Effector memory CD4-positive, alpha-beta T cell (primary cell): ENCODE measurements at regions not wholly inside any gene's neighbourhood (a gene's known extent, or its start where the extent isn't known, plus 50 kb on each side); places are given as distances from the start of the nearest gene placed in this dataset.

ENCODE experiments used
- DNase-seq, 3 donors: peaks; one replicate each; pipeline ENCODE4 v3.0.0-alpha.2; 2020
- H3K27ac ChIP-seq: 2 replicates; pipeline ENCODE4 v1.7.0; 2013; ENCODE audit warnings: mild to moderate bottlenecking, low read length, moderate library complexity; ENCODE audit not compliant: insufficient read depth, poor library complexity, severe bottlenecking
- H3K27me3 ChIP-seq: replicated peaks from 2 replicates; pipeline ENCODE4 v1.7.0; 2013; ENCODE audit warnings: mild to moderate bottlenecking, low read length; ENCODE audit not compliant: insufficient read depth, control insufficient read depth, poor library complexity, severe bottlenecking
- H3K36me3 ChIP-seq: 2 replicates; pipeline ENCODE4 v1.7.0; 2013; ENCODE audit warnings: mild to moderate bottlenecking, low read length, moderate library complexity; ENCODE audit not compliant: control insufficient read depth, insufficient read depth
- H3K4me1 ChIP-seq: 2 replicates; pipeline ENCODE4 v1.7.0; 2013; ENCODE audit warnings: low read length, mild to moderate bottlenecking; ENCODE audit not compliant: control insufficient read depth, insufficient read depth, poor library complexity, severe bottlenecking
- H3K4me3 ChIP-seq: 2 replicates; pipeline ENCODE4 v1.7.0; 2013; ENCODE audit warnings: low read length, low read depth, mild to moderate bottlenecking; ENCODE audit not compliant: insufficient read depth, poor library complexity, severe bottlenecking
- H3K9me3 ChIP-seq: 2 replicates; pipeline ENCODE4 v1.7.0; 2013; ENCODE audit warnings: mild to moderate bottlenecking, low read length, moderate library complexity; ENCODE audit not compliant: control insufficient read depth

DNA sequence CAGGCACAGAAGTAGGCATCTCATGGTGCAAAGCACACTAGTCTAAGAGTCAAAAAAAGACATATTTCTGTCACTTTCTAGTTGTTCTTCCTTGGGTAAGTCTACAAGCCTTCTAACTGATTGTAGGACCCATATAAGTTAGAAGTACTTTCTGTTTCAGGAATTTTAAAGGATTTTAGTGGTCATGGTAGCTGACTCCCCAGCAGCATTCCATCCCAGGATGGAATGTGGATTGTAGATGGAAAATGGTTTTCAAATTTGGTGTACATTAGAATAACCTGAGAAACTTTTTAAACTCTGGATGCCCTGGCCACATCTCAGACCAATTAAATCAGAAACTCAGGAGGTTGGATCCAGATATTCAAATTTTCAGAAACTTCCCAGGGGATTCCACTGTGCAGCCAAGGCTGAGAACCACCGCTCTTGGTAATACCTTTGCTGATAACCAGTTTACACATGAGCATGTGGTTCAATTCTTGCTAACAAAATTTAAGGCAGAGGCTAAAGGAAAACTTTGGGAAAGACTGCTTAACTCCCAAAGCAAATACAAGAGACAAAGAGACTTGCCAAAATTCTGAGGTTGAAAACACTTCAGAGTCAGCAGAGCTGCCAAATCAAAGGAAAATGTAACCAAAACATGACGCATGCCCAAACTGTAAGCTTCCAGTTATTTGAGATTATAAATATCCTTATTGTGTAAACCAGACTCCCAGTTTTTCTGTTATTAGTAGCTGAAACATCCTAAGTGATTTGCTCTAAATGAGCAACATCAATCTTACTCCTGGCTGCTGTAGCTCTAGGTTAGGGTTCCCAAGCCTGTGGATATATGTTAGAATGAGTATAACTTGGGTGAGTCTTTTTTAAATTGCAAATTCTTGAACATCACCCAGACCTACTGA is 145.4 kb upstream of the MTAP start:
- DNase-seq, result no peak
- H3K9me3 ChIP-seq, result no peaks in the 10 kb centered on the region
- H3K4me1 ChIP-seq, result no peaks in the 10 kb centered on the region
- no peak overlapping the region for H3K4me3 ChIP-seq
- H3K27me3 ChIP-seq, result no peaks in the 10 kb centered on the region
- no peaks in the 10 kb centered on the region for H3K36me3 ChIP-seq
- H3K27ac ChIP-seq, result no peak overlapping the region

DNA sequence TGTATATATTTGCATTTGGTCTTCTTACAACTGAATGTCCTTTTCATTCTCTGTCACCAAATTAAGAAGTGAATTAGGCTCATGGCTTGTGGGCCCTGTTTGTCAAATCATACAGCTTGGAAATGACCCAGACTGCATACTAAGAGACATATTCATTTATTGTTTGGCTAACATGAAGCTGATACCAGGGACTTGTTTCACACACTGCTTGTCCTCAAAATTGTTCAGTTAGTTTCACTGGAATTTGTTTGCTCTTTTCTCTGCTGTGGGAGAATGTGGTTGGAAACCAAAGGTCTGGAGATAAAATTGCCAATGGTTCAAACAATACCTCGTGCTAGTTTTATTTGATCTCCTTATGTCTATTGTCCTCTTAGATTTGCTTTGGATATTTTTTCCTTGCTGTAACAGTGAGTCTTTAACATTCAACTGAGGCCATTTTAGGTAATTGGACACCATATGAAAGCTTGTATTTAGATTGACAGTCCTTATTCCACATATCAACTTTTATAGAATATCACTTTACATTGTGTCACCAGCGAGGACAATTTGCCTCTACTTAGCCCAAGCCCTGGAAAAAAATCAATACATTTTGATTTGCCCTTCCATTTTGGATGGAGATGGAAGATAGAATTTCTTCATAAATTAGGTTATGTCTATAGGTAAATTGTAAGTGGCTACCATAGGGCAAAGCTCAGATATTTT is 144.3 kb upstream of the MTAP start:
- H3K36me3 ChIP-seq, result no peaks in the 10 kb centered on the region
- H3K27me3 ChIP-seq, result no peaks in the 10 kb centered on the region
- no peak overlapping the region for H3K27ac ChIP-seq
- no peaks in the 10 kb centered on the region for H3K4me1 ChIP-seq
- H3K4me3 ChIP-seq, result no peak overlapping the region
- no peaks in the 10 kb centered on the region for H3K9me3 ChIP-seq
- no peak for DNase-seq

DNA sequence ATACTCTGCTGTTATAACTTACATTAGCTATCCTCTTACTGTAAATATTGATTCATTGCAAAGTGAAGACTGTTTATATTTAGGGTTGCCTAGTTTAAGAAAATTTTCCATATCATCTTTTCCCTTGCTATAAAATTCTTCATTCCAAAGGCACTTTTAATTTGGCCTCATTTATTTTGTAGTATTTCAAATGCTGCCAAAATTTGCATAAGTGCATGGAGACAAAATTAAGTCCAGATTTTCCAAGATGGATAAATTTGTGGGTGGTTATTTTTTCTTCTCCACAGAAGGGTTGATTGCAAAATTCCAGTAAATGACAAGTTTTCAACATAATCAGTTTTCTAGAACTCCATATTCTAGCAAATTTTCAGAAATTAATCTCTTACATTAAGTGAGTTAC is 141.5 kb upstream of the MTAP start:
- DNase-seq, result no peak
- Histone ChIP-seq H3K36me3 (no peaks in the 10 kb centered on the region), H3K4me3 (no peak overlapping the region), H3K9me3 (no peaks in the 10 kb centered on the region), H3K27ac (no peak overlapping the region), H3K27me3 (no peaks in the 10 kb centered on the region), H3K4me1 (no peaks in the 10 kb centered on the region)

DNA sequence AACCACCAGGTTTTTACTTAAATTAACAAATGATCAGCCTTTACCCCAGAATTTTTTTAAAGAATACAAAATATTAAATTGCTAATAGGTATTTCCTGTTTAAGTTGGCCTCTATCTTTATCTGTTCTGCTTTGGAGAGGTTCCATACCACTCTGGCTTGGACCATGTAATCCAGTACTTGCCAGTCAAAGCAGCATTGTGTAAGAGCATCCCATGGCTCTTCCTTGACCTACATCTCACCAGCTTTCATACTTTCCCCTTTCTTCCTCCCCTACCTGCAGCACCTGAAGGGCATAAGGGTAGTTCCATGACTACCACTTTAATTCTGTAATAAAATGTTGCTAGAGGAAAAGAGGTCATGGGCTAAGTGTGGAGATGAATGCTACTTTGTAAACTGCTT is 140.8 kb upstream of the MTAP start:
- H3K36me3 ChIP-seq, result no peaks in the 10 kb centered on the region
- H3K4me3 ChIP-seq, result no peak overlapping the region
- no peak overlapping the region for H3K27ac ChIP-seq
- H3K9me3 ChIP-seq, result no peaks in the 10 kb centered on the region
- H3K4me1 ChIP-seq, result no peaks in the 10 kb centered on the region
- no peaks in the 10 kb centered on the region for H3K27me3 ChIP-seq
- DNase-seq, result no peak

DNA sequence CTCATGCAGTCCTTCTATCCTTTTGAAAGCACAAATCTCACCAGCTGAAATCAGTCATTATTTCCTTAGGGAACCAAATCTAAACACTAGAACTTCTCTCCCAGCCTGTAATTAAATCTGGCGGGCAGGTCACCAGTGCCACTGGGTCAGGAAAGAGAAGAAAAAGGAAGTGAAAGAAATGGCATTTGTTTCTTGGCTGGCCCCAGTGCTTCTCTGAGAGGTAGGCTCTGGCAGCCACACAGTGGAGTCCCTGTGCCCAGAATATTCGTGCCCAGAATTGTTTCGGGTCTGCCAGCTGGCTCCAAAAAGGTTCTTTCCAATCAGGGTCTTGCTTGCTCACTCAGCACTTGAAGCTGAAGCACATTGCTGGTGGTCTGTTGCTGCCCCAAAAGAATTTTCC is 133.9 kb upstream of the MTAP start:
- Histone ChIP-seq H3K4me3 (no peak overlapping the region), H3K36me3 (no peaks in the 10 kb centered on the region), H3K27ac (no peak overlapping the region), H3K9me3 (no peaks in the 10 kb centered on the region), H3K4me1 (no peaks in the 10 kb centered on the region), H3K27me3 (no peaks in the 10 kb centered on the region)
- no peak for DNase-seq

DNA sequence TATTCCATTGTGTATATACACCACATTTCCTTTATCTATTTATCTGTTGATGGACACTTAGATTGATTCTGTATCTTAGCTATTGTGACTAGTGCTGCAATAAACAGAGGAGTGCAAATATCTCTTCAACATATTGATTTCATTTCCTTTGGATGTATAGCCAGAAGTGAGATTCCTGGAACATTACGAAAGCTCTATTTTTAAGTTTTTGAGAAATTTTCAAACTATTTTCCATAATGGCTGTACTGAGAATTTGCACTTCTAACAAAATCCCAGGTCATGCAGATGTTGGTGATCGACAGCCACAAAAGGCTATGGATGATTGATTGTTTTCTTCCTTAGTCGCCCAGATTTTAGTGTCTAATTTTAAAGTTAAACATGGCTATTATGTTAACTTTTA is 132.7 kb upstream of the MTAP start:
- Histone ChIP-seq H3K9me3 (no peaks in the 10 kb centered on the region), H3K27ac (no peak overlapping the region), H3K36me3 (no peaks in the 10 kb centered on the region), H3K27me3 (no peaks in the 10 kb centered on the region), H3K4me1 (no peaks in the 10 kb centered on the region), H3K4me3 (no peak overlapping the region)
- no peak for DNase-seq

DNA sequence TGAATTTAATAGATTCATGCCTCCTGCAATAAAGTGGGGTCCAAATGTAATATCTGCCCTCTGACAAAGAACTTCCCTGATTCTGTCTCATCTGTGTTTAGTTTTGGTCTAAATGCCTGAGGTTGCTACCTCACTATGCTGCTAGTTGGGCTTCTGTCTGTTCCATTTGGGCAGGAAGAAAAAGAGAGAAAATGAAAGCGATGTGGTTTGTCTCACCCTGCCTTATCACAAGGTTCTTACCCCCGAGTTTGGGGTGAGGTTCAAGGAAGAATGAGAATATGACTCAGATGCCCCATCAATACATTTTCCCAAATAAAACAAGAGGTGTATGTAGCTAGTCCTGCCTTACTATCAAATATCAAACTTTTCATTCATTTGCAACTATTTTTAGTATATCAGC is 132.1 kb upstream of the MTAP start:
- Histone ChIP-seq H3K27me3 (no peaks in the 10 kb centered on the region), H3K27ac (no peak overlapping the region), H3K4me3 (no peak overlapping the region), H3K36me3 (no peaks in the 10 kb centered on the region), H3K9me3 (no peaks in the 10 kb centered on the region), H3K4me1 (no peaks in the 10 kb centered on the region)
- DNase-seq, result no peak

DNA sequence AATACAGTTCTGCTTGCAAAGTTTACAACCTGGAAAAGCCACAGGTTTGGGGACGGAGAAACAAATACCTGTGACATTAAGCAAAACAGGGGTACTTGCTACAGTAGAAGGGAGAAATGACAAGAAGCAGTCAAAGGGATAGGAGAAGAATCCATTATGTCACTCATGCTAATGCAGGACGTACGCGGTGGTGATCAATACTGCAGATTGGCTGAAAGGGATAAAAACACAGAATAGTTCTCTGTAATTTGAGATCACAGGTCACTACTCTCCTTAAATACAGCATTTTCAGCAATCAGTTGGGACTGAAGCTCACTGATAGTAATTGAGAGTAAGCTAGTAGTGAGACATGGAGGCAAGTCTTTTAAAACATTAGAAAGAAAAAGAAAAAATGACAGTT is 130.3 kb upstream of the MTAP start:
- Histone ChIP-seq H3K36me3 (no peaks in the 10 kb centered on the region), H3K27ac (no peak overlapping the region), H3K27me3 (no peaks in the 10 kb centered on the region), H3K4me1 (no peaks in the 10 kb centered on the region), H3K4me3 (no peak overlapping the region), H3K9me3 (no peaks in the 10 kb centered on the region)
- no peak for DNase-seq

DNA sequence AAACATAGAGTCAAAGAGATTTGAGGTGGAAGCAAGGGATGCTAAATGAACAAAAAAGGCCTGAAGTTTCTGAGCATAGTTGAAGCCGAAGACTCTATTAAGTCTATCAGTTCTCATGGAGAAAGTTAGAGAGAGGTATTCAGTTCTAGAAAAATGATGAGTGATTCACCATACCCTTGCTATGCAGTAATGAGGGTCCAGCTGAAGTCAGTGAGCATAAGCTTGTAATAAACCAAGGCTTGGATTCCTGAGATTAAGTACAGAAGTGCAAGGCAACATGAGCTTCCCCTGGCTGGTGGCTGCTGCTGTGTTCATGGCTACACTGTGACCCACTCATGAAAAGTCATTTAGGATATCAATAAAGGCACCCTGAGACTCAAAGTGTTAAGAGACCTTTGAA is 129.7 kb upstream of the MTAP start:
- Histone ChIP-seq H3K27me3 (no peaks in the 10 kb centered on the region), H3K4me3 (no peak overlapping the region), H3K9me3 (no peaks in the 10 kb centered on the region), H3K36me3 (no peaks in the 10 kb centered on the region), H3K27ac (no peak overlapping the region), H3K4me1 (no peaks in the 10 kb centered on the region)
- DNase-seq, result no peak

DNA sequence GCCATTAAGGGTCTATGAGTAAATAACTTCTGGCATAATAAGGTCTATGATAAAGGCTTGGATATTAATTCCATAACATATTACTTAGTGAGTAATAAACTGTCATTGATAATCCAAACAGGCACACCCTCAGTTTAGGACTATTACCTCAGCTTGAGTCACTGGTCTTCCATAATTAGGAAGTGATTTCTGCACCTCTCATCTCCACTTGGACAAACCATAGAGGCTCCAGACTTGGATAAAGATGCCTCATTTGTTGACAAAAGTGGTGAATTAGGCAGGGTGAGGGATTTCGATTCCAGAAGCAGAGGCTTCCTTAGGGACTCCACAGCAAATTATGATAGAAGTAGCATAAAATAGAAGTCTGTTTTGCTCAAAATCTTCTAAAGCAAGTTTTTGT is 127.5 kb upstream of the MTAP start:
- Histone ChIP-seq H3K27me3 (no peaks in the 10 kb centered on the region), H3K9me3 (no peaks in the 10 kb centered on the region), H3K36me3 (no peaks in the 10 kb centered on the region), H3K4me3 (no peak overlapping the region), H3K4me1 (no peaks in the 10 kb centered on the region), H3K27ac (no peak overlapping the region)
- DNase-seq, result no peak
